ENCODE measurements at regions not wholly inside any gene's neighbourhood (a gene's known extent, or its start where the extent isn't known, plus 50 kb on each side); places are given as distances from the start of the nearest gene placed in this dataset.
"Not testable (repeated sequence)": the region's sequence is repeated elsewhere in the genome, so short reads cannot be mapped to it uniquely, and the experiment has no call there.

- Mint-ChIP-seq H3K27ac (no peak overlapping the region), H3K27me3 (peaks cover 4% of the 10 kb centered on the region), H3K4me1 (ENCODE audit: low read depth) (peaks cover 4% of the 10 kb centered on the region), H3K4me3 (ENCODE audit: low read depth) (no peak overlapping the region), H3K36me3 (ENCODE audit: insufficient read depth) (no peaks in the 10 kb centered on the region), H3K9me3 (ENCODE audit: low read depth) (peaks cover 3% of the 10 kb centered on the region)
- no peak for DNase-seq (ENCODE audit: low spot score, unreplicated experiment)
- TF ChIP-seq CTCF (IDR thresholded peaks at IDR 0.05; ENCODE audit: unreplicated experiment): no peak
Measured at GRCh38 chr12:63008372-63008771, 73.4 kb upstream of the PPM1H start.

GRCh38 chr12:63007726-63008125, 72.8 kb upstream of the PPM1H start:
- TF ChIP-seq CTCF (IDR thresholded peaks at IDR 0.05; ENCODE audit: unreplicated experiment): no peak
- Mint-ChIP-seq H3K9me3 (ENCODE audit: low read depth) (peaks cover 3% of the 10 kb centered on the region), H3K27me3 (peaks cover 4% of the 10 kb centered on the region), H3K27ac (no peak overlapping the region), H3K4me3 (ENCODE audit: low read depth) (no peak overlapping the region), H3K4me1 (ENCODE audit: low read depth) (peaks cover 4% of the 10 kb centered on the region), H3K36me3 (ENCODE audit: insufficient read depth) (no peaks in the 10 kb centered on the region)
- DNase-seq (ENCODE audit: low spot score, unreplicated experiment): no peak

DNA sequence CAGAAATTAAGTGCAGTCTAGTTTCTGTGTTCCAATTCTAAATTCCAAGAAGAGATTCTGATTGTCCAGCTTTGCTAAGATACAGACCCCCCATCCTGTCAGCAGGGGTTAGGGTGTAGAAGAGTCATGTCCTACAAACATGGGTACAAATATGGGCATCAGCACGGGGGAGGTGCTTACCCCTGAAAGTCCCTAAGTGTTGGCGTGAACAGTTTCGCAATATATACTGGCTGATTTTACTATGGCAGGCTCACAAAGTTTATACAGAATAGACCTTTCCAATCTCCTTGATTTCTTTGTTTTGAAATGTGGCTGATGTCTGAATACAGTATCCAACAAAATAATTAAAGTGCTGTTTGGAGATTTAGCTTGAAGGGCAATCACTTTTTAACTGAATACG, 71.6 kb upstream of the PPM1H start:
- no peak for TF ChIP-seq CTCF (IDR thresholded peaks at IDR 0.05; ENCODE audit: unreplicated experiment)
- peaks cover 4% of the 10 kb centered on the region for H3K4me1 Mint-ChIP-seq (ENCODE audit: low read depth)

GRCh38 chr12:63005382-63005781, 70.4 kb upstream of the PPM1H start:
- Mint-ChIP-seq H3K27ac (no peak overlapping the region), H3K9me3 (ENCODE audit: low read depth) (peaks cover 3% of the 10 kb centered on the region), H3K27me3 (peaks cover 3% of the 10 kb centered on the region), H3K36me3 (ENCODE audit: insufficient read depth) (no peaks in the 10 kb centered on the region), H3K4me1 (ENCODE audit: low read depth) (peaks cover 4% of the 10 kb centered on the region), H3K4me3 (ENCODE audit: low read depth) (no peak overlapping the region)
- DNase-seq (ENCODE audit: low spot score, unreplicated experiment): no peak
- no peak for TF ChIP-seq CTCF (IDR thresholded peaks at IDR 0.05; ENCODE audit: unreplicated experiment)

More for the DNA sequence above, 71.6 kb upstream of the PPM1H start:
- peaks cover 4% of the 10 kb centered on the region for H3K27me3 Mint-ChIP-seq
- peaks cover 3% of the 10 kb centered on the region for H3K9me3 Mint-ChIP-seq (ENCODE audit: low read depth)
- H3K27ac Mint-ChIP-seq: no peak overlapping the region
- no peak for DNase-seq (ENCODE audit: low spot score, unreplicated experiment)
- H3K4me3 Mint-ChIP-seq (ENCODE audit: low read depth): no peak overlapping the region
- H3K36me3 Mint-ChIP-seq (ENCODE audit: insufficient read depth): no peaks in the 10 kb centered on the region

DNA sequence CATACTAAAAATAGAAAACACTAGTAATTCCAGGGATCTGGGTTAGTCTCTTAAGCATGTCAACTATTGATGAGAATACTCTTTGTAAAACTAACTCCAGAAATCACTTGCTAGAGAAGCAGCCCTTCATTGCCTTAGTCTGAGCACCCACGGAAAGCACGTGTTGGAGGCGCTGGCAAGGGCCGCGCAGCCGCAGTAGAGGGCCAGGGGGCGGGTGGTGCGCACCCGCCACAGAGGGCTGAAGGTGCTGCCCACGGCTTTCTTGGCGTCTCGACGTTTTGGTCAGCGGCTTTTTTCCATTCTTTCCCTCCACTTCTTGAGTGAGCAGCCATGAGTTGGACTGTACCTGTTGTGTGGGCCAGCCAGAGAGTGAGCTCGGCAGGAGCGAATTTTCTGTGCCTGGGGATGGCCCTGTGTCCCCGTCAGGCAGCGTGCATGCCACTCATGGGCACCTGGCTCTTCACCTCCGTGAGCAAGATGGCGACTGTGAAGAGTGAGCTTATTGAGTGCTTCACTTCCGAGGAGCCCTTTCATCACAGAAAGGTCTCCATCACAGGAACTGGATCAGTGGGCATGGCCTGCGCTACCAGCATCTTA, 68.4 kb upstream of the PPM1H start:
- no peak for DNase-seq (ENCODE audit: low spot score, unreplicated experiment)
- H3K4me3 Mint-ChIP-seq (ENCODE audit: low read depth): no peak overlapping the region
- H3K9me3 Mint-ChIP-seq (ENCODE audit: low read depth): peaks cover 3% of the 10 kb centered on the region
- peaks cover 11% of the 10 kb centered on the region for H3K27me3 Mint-ChIP-seq
- TF ChIP-seq CTCF (IDR thresholded peaks at IDR 0.05; ENCODE audit: unreplicated experiment): no peak
- no peak overlapping the region for H3K27ac Mint-ChIP-seq
- H3K36me3 Mint-ChIP-seq (ENCODE audit: insufficient read depth): no peaks in the 10 kb centered on the region
- peaks cover 4% of the 10 kb centered on the region for H3K4me1 Mint-ChIP-seq (ENCODE audit: low read depth)

DNA sequence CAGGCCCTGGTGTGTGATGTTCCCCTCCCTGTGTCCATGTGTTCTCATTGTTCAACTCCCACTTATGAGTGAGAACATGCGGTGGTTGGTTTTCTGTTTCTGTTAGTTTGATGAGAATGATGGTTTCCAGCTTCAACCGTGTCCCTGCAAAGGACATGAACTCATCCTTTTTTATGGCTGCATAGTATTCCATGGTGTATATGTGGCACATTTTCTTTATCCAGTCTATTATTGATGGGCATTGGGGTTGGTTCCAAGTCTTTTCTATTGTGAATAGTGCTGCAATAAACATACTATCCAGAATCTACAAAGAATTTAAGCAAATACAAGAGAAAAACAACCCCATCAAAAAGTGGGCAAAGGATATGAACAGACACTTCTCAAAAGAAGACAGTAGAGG, 67.1 kb upstream of the PPM1H start:
- not testable (repeated sequence) for H3K36me3 Mint-ChIP-seq (ENCODE audit: insufficient read depth); DNase-seq (ENCODE audit: low spot score, unreplicated experiment); H3K27ac Mint-ChIP-seq; H3K4me3 Mint-ChIP-seq (ENCODE audit: low read depth); H3K9me3 Mint-ChIP-seq (ENCODE audit: low read depth); H3K4me1 Mint-ChIP-seq (ENCODE audit: low read depth)
- peaks cover 11% of the 10 kb centered on the region for H3K27me3 Mint-ChIP-seq

Measured in progenitor cell of endocrine pancreas (in vitro differentiated cells).